ENCODE measurements at regions not wholly inside any gene's neighbourhood (a gene's known extent, or its start where the extent isn't known, plus 50 kb on each side); places are given as distances from the start of the nearest gene placed in this dataset.
"Not testable (repeated sequence)": the region's sequence is repeated elsewhere in the genome, so short reads cannot be mapped to it uniquely, and the experiment has no call there.

- not testable (repeated sequence) for DNase-seq
Measured at GRCh38 chr15:84094720-84095119, 140.9 kb upstream of the GOLGA6L4 start.

- DNase-seq = not testable (repeated sequence)
Measured at GRCh38 chr15:84097053-84097452, 138.5 kb upstream of the GOLGA6L4 start.

GRCh38 chr15:84098604-84099003 is 137.0 kb upstream of the GOLGA6L4 start:
- DNase-seq = no peak

DNA sequence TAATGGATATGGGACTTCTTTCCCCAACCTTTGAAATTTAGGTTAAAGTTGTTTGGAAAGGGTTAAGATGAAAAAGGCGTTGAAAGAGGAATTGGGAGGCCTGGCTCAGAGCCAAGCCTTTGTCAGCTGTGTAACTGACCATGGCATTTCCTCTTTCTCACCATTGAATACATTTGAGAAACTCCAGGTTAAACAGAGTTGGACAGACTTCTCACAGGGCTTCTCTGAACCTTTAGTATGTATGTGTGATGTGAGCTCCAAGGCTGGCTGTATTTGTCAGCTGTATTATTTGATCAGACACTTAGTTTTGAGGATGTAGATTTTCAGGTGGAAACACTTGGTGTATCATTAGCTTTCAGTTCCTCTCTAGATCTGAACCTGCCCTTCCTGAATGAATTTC is 136.4 kb upstream of the GOLGA6L4 start:
- no peak for DNase-seq

GRCh38 chr15:84103345-84103744 is 132.2 kb upstream of the GOLGA6L4 start:
- DNase-seq = no peak

GRCh38 chr15:84104853-84105252 is 130.7 kb upstream of the GOLGA6L4 start:
- no peak for DNase-seq

GRCh38 chr15:84108728-84109127 is 126.8 kb upstream of the GOLGA6L4 start:
- DNase-seq = no peak

- no peak for DNase-seq
Measured at GRCh38 chr15:84111575-84111974, 124.0 kb upstream of the GOLGA6L4 start.

- DNase-seq = no peak
Measured at GRCh38 chr15:84112025-84112424, 123.5 kb upstream of the GOLGA6L4 start.

GRCh38 chr15:84113919-84114318 is 121.7 kb upstream of the GOLGA6L4 start:
- no peak for DNase-seq

- DNase-seq = not testable (repeated sequence)
Measured at GRCh38 chr15:84114680-84115079, 120.9 kb upstream of the GOLGA6L4 start.

DNA sequence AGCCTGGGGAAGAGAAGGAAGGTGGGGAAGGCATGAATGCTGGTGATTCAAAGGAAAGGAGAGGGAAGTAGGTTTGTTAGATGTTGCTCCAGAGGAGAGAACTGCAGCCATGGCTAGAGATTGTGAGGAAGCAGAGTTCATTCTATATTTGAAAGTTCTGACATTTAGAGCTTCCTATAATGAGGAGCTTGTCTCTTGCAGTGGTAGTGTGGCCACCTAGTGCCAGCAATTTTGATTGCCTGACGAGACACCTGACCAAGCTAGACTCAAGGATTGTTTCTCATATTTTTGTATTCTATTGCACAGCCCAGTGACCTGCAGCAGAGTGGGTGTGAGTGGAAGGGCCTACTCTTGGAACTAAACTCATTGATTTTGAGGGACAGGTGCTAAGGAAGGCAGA is 116.2 kb upstream of the GOLGA6L4 start:
- not testable (repeated sequence) for DNase-seq

DNA sequence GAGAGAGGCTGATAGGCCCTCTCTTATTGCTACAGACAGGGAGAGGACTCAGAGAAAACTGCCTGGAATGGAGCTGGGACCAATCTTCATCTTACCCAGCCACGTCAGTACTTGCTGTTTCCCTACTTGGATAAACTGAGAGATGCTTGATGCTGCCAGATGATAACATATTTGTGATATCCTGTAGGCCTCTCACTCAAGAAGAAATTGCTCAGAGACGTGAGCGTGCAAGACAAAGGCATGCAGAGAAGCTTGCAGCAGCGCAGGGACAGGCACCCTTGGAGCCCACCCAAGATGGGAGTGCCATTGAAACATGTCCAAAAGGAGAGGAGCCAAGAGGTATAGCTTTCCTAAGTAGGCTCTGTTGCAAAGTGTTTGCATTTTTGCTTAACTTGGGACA is 114.7 kb upstream of the GOLGA6L4 start:
- not testable (repeated sequence) for DNase-seq

DNA sequence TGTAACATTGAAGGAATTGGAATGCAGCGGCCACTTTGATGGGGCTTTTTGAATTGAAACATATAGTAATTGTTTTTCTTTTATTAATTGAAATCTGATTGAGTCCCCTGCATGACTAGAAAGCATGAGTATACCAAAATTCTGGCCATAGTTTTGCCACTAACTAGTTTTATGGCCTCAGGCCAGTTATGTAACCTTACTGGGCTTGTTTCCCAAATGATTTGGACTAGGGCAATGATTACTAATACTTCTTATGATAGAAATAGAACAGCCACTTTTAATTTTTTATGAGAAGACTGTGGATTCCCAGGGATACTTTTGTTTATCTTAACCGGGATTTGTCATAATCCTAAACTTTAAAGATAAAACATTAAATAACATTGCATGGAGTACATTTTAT is 106.9 kb upstream of the GOLGA6L4 start:
- DNase-seq = not testable (repeated sequence)

DNA sequence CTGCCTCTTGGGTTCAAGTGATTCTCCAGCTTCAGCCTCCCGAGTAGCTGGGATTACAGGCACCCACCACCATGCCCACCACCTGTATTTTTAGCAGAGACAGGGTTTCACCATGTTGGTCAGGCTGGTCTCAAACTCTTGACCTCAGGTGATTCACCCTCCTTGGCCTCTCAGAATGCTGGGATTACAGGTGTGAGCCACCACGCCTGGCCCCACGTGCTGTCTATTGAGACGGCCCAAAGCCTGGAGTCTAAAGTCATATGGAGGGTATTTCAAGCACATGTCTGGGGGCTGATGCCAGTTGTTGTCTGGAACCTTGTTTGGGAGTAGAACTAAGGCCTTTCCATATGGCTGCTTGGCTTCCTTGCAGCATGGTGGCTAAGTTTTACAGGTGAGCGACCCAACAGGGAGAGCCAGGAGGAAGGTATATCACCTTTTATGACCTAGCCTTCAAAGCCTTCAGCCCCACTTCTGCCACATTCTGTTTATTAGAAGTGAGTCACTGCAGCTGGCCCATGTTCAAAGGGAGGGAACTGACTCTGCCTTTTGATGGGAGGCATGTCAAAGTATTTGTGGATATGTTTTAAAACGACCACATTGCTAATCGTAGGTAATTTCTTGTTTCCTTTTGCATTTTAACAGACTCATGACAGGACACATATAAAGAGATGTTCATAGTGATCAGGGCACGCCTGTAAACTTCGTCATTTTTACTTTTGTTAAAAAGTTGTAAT is 105.3 kb upstream of the GOLGA6L4 start:
- not testable (repeated sequence) for DNase-seq

DNA sequence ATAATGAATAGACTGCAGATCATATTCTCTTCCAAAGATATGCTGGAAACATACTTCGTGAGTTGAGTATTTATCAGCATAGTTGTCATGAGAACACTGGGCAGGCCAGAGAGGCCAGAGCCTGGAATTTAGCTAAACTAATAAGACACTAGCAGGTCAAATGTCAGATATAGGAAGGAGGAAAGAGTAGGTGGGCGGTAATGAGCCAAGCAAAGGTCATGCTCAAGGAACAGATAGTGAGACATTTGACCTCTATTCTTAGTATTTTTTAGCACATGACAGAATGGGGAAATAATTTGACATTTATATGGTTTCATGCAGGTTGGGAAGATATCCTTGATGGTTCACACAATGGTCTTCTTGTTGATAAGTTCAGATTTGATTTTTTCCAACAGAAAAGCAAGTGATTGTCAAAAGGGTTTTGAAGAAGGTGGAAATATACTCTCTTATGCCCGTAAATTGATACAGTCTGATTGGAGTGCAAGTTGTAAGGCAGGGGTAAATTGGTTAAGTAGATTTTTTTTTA is 99.6 kb upstream of the GOLGA6L4 start:
- not testable (repeated sequence) for DNase-seq

DNA sequence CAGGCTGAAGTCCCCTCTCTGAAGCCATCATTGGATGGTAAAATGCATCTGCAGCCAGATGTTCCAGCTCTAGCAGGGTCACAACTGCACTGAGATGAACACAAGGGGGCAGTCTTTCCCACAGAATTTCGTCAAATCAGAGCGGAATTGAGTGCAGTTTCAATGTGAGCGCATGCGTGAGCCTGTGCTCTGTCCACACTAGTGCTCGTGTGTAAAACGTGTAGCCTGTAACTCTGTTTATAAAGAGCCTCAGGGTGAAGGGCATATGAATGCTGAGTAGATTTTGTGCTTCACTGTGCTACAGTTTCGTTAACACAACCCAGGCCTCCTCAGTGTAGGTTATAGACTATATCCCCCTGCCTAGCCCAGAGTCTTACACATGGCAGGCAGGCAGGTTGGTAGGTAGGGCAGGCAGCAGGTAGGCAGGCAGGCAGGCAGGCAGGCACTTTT is 92.7 kb upstream of the GOLGA6L4 start:
- DNase-seq = peak; percentile 80

DNA sequence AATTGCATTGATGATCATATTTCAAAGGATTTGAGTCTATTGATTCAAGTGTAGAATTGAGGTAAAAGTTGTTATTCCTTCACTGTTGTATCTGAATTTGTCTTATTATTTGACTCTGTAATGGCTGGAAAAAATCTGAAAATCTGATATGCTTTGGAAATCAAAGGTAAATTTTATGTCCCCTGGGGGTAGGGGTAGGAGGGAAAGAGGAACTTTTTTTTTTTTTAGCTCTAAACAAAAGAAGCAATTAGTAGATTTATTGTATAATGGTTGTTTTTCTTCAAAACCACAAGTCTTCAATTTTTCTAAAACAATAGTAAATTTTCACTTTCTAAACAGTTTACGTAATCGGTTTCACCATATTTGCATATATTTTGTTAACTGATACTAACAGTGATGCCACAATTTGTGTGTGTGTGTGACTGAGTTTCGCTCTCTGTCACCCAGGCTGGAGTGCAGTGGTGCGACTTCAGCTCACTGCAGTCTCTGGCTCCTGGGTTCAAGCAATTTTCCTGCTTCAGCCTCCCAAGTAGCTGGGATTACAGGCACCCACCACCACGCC is 91.7 kb upstream of the GOLGA6L4 start:
- no peak for DNase-seq

- not testable (repeated sequence) for DNase-seq
Measured at GRCh38 chr15:84144946-84145345, 90.6 kb upstream of the GOLGA6L4 start.

GRCh38 chr15:84146299-84146698 is 89.3 kb upstream of the GOLGA6L4 start:
- not testable (repeated sequence) for DNase-seq

DNA sequence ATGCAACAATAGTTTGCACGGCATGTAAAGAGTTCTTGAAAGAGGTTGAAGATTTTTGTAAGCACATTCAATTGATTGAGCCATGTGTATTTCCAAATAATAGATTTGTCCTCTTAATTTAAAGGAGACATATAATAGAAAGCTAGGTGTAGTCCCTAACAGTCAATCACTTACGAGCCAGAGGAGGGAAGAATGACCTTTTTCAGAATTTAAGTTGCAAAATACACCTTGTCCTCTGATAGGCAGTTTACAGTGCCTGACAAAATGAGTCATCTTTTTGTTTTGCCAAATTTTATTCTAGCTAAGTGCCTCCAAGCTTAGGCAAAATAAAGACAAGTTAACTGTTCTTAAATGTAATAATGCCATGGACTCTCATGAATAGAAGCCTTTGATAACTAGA is 88.3 kb upstream of the GOLGA6L4 start:
- DNase-seq = not testable (repeated sequence)

DNA sequence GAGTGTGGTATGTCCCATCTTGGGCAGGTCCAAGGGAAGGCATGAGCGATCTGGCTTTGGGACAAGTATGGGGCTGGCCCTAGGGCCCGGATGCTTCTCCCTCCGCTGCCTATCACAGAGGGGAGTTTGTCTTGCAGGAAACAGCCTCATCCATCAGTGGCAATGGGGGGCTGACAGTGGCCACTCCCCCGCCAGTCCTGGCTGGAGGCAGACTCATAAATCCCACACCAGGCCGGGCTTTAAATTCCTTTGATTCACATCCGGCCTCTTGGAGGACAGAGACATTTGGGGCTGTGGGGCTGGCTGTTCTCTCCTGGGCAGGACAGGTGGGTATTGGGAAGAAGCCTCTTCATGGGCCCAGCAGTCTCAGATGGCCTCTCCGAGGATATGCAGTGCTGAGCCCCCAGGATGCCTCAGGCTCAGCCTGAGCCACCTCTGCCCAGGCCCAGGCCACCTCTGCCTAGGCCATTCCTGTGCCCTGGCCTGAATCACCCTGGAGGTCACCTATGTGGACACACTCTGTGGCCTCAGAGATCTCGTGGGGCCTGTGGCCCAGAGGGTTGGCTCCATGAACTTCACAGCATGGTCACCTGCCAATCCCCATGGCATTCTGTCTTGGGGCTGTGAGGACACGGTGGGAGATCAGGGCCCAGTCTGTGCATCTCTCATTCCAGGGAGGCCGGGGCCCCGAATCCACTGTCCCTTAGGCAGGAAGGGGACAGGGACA is 84.2 kb upstream of the GOLGA6L4 start:
- DNase-seq = no peak

DNA sequence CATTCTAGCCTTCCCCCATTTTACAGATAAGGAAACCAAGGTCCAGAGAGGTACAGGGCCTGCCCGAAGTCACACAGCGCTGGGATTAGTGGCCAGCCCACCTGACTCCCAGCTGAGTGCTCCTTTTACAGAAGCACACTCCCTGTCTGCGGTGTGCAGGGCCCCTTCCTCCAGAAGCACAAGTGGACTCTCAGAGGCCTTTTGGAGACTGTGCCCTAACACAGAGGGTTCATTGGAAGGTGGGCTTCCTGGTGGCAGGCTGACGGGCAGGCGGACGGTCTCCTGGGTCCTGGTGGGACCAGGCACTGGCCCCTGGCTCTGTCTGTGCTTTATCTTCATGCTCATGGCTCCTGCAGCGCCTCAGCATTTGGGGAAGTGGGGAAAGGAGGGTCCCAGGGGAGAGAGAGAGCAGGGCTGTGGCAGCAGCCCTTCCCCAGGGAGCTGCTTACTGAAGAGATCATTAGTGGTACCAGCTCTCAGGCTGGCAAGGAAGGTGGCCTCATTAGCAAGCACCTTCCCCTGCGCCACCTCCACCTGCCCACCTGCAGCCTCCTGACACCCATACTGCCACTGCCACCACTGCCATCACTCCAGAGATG is 83.1 kb upstream of the GOLGA6L4 start:
- not testable (repeated sequence) for DNase-seq

Data from retina (tissue), 1 donor.